ENCODE measurements at regions not wholly inside any gene's neighbourhood (a gene's known extent, or its start where the extent isn't known, plus 50 kb on each side); places are given as distances from the start of the nearest gene placed in this dataset.
"Not testable (repeated sequence)": the region's sequence is repeated elsewhere in the genome, so short reads cannot be mapped to it uniquely, and the experiment has no call there.

DNA sequence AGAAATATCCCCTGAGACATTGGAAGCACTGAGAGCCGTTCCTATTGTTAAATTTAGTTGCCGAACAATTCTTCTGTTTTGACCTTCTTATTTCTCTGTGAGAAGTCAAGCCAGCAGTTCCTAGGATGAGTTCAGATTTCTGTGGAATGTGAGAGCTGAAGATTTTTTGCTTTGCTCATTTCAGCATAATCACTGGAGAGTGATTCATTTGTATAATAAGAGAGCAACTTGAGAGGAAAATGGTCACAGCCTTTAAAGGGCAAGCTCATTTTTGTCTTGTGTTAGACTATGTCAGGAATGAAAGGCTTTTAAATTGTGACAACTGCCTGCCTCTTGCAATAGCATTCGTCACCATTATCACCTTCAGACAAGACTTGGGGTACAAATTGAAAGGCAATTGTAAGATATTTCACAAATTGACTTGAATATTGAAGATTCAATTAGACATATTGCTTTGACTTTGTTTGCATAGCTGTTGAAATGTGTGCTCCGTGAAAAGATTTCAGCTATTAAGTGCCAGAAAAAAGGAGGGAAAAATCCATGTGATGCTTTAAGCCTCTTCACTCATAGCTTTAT is 900.0 kb upstream of the GOT2 start:
- DNase-seq: no peak
- no peak overlapping the region for H2AFZ ChIP-seq (ENCODE audit: low read length)

DNA sequence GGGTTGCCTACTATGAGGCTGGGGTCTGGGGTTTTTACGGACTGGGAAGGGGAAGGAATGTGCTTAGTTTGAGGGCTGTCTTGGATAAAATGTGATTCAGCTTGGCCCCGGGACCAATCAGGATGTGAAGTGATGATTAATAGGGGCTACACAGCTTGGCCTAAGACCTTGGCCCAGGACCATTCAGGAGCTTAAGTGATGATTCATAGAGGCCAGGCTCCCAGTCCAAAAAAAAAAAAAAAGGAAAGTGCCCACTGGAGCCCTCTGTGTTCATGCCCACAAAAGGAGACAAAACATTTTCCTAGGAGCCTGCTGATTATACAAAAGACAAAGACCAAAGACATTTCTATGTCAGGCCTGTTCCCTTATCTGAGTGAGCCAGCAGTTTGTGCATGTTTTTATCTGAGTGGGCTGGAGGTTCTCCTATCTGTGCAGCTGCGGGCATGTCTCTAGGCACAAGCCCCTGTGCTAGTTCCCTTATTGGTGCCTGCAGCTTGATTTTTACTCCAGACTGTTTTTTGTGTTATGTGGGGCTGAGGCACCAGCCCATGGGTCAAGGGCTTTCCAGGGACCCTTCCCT is 898.2 kb upstream of the GOT2 start:
- Histone ChIP-seq H2AFZ (ENCODE audit: low read length) (no peak overlapping the region), H3K9ac (ENCODE audit: low read length) (no peak overlapping the region), H3F3A (ENCODE audit: insufficient read depth, low read length) (no peaks in the 10 kb centered on the region), H3K9me2 (replicated peaks; ENCODE audit: insufficient read depth, low read length) (no peaks in the 10 kb centered on the region), H3K4me2 (ENCODE audit: low read depth, low read length) (no peak overlapping the region), H3K27ac (ENCODE audit: low read length) (no peak overlapping the region), H4K20me1 (ENCODE audit: insufficient read depth, low read length) (no peaks in the 10 kb centered on the region), H3K4me3 (ENCODE audit: low read length) (no peak overlapping the region), H3K4me1 (ENCODE audit: low read length) (no peaks in the 10 kb centered on the region), H3K27me3 (replicated peaks; ENCODE audit: insufficient read depth, low read length) (no peaks in the 10 kb centered on the region), H3K9me3 (replicated peaks; ENCODE audit: insufficient read depth, low read length) (no peaks in the 10 kb centered on the region), H3K79me2 (ENCODE audit: low read length) (no peaks in the 10 kb centered on the region), H3K36me3 (replicated peaks; ENCODE audit: insufficient read depth, low read length) (no peaks in the 10 kb centered on the region)
- no peak for DNase-seq
- TF ChIP-seq, protein P1, sequence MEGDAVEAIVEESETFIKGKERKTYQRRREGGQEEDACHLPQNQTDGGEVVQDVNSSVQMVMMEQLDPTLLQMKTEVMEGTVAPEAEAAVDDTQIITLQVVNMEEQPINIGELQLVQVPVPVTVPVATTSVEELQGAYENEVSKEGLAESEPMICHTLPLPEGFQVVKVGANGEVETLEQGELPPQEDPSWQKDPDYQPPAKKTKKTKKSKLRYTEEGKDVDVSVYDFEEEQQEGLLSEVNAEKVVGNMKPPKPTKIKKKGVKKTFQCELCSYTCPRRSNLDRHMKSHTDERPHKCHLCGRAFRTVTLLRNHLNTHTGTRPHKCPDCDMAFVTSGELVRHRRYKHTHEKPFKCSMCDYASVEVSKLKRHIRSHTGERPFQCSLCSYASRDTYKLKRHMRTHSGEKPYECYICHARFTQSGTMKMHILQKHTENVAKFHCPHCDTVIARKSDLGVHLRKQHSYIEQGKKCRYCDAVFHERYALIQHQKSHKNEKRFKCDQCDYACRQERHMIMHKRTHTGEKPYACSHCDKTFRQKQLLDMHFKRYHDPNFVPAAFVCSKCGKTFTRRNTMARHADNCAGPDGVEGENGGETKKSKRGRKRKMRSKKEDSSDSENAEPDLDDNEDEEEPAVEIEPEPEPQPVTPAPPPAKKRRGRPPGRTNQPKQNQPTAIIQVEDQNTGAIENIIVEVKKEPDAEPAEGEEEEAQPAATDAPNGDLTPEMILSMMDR (IDR thresholded peaks at IDR 0.05; ENCODE audit: low read length): no peak
- TF ChIP-seq EZH2phosphoT487 (IDR thresholded peaks at IDR 0.05; ENCODE audit: low read length) (no peak), EZH2 (optimal IDR thresholded peaks at IDR 0.05; ENCODE audit: low read depth, low read length) (no peak)

More for the DNA sequence above, 900.0 kb upstream of the GOT2 start:
- no peaks in the 10 kb centered on the region for H3K9me3 ChIP-seq (replicated peaks; ENCODE audit: insufficient read depth, low read length)
- H3K79me2 ChIP-seq (ENCODE audit: low read length): no peaks in the 10 kb centered on the region
- no peaks in the 10 kb centered on the region for H3K27me3 ChIP-seq (replicated peaks; ENCODE audit: insufficient read depth, low read length)
- H3K27ac ChIP-seq (ENCODE audit: low read length): no peak overlapping the region
- TF ChIP-seq, protein P1 (IDR thresholded peaks at IDR 0.05; ENCODE audit: low read length): no peak
- no peak for TF ChIP-seq EZH2 (optimal IDR thresholded peaks at IDR 0.05; ENCODE audit: low read depth, low read length)
- TF ChIP-seq EZH2phosphoT487 (IDR thresholded peaks at IDR 0.05; ENCODE audit: low read length): no peak
- H3K4me2 ChIP-seq (ENCODE audit: low read depth, low read length): no peak overlapping the region
- H3K4me1 ChIP-seq (ENCODE audit: low read length): no peaks in the 10 kb centered on the region
- H3K9ac ChIP-seq (ENCODE audit: low read length): no peak overlapping the region
- no peak overlapping the region for H3K4me3 ChIP-seq (ENCODE audit: low read length)
- H3F3A ChIP-seq (ENCODE audit: insufficient read depth, low read length): no peaks in the 10 kb centered on the region
- H3K9me2 ChIP-seq (replicated peaks; ENCODE audit: insufficient read depth, low read length): no peaks in the 10 kb centered on the region
- H4K20me1 ChIP-seq (ENCODE audit: insufficient read depth, low read length): no peaks in the 10 kb centered on the region
- H3K36me3 ChIP-seq (replicated peaks; ENCODE audit: insufficient read depth, low read length): no peaks in the 10 kb centered on the region

DNA sequence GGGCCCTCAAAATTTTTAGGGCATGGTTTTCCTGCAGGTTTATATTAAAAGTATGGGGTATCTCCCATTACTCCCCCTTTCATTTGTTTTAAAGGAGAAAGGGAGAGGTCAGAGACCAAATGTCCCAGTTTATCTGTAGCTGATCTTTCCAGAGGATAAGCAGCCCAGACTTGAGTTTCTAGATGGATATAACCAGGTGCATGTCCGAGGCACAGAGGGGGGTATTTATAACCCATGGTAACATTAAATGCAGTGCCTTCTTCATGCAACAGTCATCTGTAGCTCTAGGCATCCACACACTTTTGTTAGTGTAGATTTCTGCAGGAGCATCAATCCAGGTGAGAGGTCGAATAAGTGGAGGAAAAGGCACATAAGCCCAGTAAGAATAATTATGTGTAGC is 890.3 kb upstream of the GOT2 start:
- not testable (repeated sequence) for H3K4me3 ChIP-seq (ENCODE audit: low read length); H4K20me1 ChIP-seq (ENCODE audit: insufficient read depth, low read length); H3K9ac ChIP-seq (ENCODE audit: low read length); H3K27me3 ChIP-seq (replicated peaks; ENCODE audit: insufficient read depth, low read length); H3K4me2 ChIP-seq (ENCODE audit: low read depth, low read length); H3K9me2 ChIP-seq (replicated peaks; ENCODE audit: insufficient read depth, low read length); H3K27ac ChIP-seq (ENCODE audit: low read length); H3F3A ChIP-seq (ENCODE audit: insufficient read depth, low read length); H2AFZ ChIP-seq (ENCODE audit: low read length); H3K9me3 ChIP-seq (replicated peaks; ENCODE audit: insufficient read depth, low read length); H3K4me1 ChIP-seq (ENCODE audit: low read length); H3K79me2 ChIP-seq (ENCODE audit: low read length); H3K36me3 ChIP-seq (replicated peaks; ENCODE audit: insufficient read depth, low read length); DNase-seq

- Histone ChIP-seq H2AFZ (ENCODE audit: low read length) (no peak overlapping the region), H4K20me1 (ENCODE audit: insufficient read depth, low read length) (no peaks in the 10 kb centered on the region), H3K9me3 (replicated peaks; ENCODE audit: insufficient read depth, low read length) (no peaks in the 10 kb centered on the region), H3K4me3 (ENCODE audit: low read length) (no peak overlapping the region), H3F3A (ENCODE audit: insufficient read depth, low read length) (no peaks in the 10 kb centered on the region), H3K9me2 (replicated peaks; ENCODE audit: insufficient read depth, low read length) (no peaks in the 10 kb centered on the region), H3K4me2 (ENCODE audit: low read depth, low read length) (no peak overlapping the region), H3K9ac (ENCODE audit: low read length) (no peak overlapping the region), H3K27me3 (replicated peaks; ENCODE audit: insufficient read depth, low read length) (no peaks in the 10 kb centered on the region), H3K27ac (ENCODE audit: low read length) (no peak overlapping the region), H3K4me1 (ENCODE audit: low read length) (no peaks in the 10 kb centered on the region), H3K79me2 (ENCODE audit: low read length) (no peaks in the 10 kb centered on the region), H3K36me3 (replicated peaks; ENCODE audit: insufficient read depth, low read length) (no peaks in the 10 kb centered on the region)
- TF ChIP-seq EZH2phosphoT487 (IDR thresholded peaks at IDR 0.05; ENCODE audit: low read length) (no peak), EZH2 (optimal IDR thresholded peaks at IDR 0.05; ENCODE audit: low read depth, low read length) (no peak)
- TF ChIP-seq, protein P1 (IDR thresholded peaks at IDR 0.05; ENCODE audit: low read length): no peak
- no peak for DNase-seq
Measured at GRCh38 chr16:59614466-59615240, 880.5 kb upstream of the GOT2 start.

DNA sequence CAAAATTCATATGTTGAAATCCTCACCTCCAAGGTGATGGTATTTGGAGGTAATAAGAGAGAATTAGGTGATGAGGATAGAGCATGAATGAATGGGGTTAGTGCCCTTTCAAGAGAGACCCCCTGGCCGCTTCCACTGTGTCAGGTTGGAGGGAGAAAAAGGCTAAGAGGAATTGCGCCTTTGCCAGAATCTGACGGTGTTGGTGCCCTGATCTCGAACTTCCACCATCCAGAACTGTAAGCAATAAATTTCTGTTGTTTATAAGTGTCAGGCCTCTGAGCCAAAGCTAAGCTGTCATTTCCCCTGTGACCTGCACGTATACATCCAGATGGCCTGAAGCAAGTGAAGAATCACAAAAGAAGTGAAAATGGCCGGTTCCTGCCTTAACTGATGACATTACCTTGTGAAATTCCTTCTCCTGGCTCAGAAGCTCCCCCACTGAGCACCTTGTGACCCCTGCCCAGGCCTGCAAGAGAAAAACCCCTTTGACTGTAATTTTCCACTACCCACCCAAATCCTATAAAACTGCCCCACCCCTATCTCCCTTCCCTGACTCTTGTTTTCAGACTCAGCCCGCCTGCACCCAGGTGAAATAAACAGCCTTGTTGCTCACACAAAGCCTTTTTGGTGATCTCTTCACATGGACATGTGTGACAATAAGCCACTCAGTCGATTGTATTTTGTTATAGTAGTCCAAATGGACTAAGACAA is 878.9 kb upstream of the GOT2 start:
- not testable (repeated sequence) for H3F3A ChIP-seq (ENCODE audit: insufficient read depth, low read length); H3K79me2 ChIP-seq (ENCODE audit: low read length); H3K4me2 ChIP-seq (ENCODE audit: low read depth, low read length); H3K27ac ChIP-seq (ENCODE audit: low read length); H3K9ac ChIP-seq (ENCODE audit: low read length); H3K9me3 ChIP-seq (replicated peaks; ENCODE audit: insufficient read depth, low read length); H3K9me2 ChIP-seq (replicated peaks; ENCODE audit: insufficient read depth, low read length); H3K4me3 ChIP-seq (ENCODE audit: low read length); DNase-seq; H4K20me1 ChIP-seq (ENCODE audit: insufficient read depth, low read length); H3K27me3 ChIP-seq (replicated peaks; ENCODE audit: insufficient read depth, low read length); H3K4me1 ChIP-seq (ENCODE audit: low read length); H3K36me3 ChIP-seq (replicated peaks; ENCODE audit: insufficient read depth, low read length); H2AFZ ChIP-seq (ENCODE audit: low read length)
